IMR-90 (cell line): ENCODE measurements at regions not wholly inside any gene's neighbourhood (a gene's known extent, or its start where the extent isn't known, plus 50 kb on each side); places are given as distances from the start of the nearest gene placed in this dataset.

Experiments used
- FOS ChIP-seq: fragments of 150-350 bp; IDR thresholded peaks from 2 replicates; pipeline ENCODE4 v1.6.1; 2016; ENCODE audit warnings: low read depth, low read length
- MAFK ChIP-seq: IDR thresholded peaks from 2 replicates; pipeline ENCODE4 v1.6.1; 2012; ENCODE audit warnings: low read depth, low read length, improper control_type of control experiment
- POLR2A ChIP-seq: IDR thresholded peaks from 2 replicates; pipeline ENCODE4 v1.6.1; 2012; ENCODE audit warnings: mild to moderate bottlenecking, low read depth, low read length
- RAD21 ChIP-seq: IDR thresholded peaks from 2 replicates; pipeline ENCODE4 v1.6.1; 2012; ENCODE audit warnings: low read length, improper control_type of control experiment
- RCOR1 ChIP-seq: IDR thresholded peaks from 2 replicates; pipeline ENCODE4 v1.6.1; 2012; ENCODE audit warnings: mild to moderate bottlenecking, low read length, improper control_type of control experiment; ENCODE audit not compliant: insufficient replicate concordance
- RFX5 ChIP-seq: IDR thresholded peaks from 2 replicates; pipeline ENCODE4 v1.8.0; 2012; ENCODE audit warnings: low read depth, mild to moderate bottlenecking, low read length, moderate library complexity
- SMC3 ChIP-seq: fragments of 150-350 bp; IDR thresholded peaks from 2 replicates; pipeline ENCODE4 v1.6.1; 2016; ENCODE audit warnings: low read depth, mild to moderate bottlenecking, antibody characterized with exemption, low read length, moderate library complexity
- TF ChIP-seq, protein P1 (sequence below): conservative IDR thresholded peaks from 2 replicates; pipeline ENCODE4 v1.5.1; 2012; ENCODE audit warnings: mild to moderate bottlenecking, low read depth, low read length, improper control_type of control experiment
- TF ChIP-seq, protein P2 (sequence below): fragments of 150-350 bp; IDR thresholded peaks from 2 replicates; pipeline ENCODE4 v1.6.1; 2017; ENCODE audit warnings: mild to moderate bottlenecking, antibody characterized with exemption, low read length, low read depth

GRCh38 chr2:12090590-12090989 lies 344.2 kb downstream of the LPIN1 start:
- TF ChIP-seq, protein P1, sequence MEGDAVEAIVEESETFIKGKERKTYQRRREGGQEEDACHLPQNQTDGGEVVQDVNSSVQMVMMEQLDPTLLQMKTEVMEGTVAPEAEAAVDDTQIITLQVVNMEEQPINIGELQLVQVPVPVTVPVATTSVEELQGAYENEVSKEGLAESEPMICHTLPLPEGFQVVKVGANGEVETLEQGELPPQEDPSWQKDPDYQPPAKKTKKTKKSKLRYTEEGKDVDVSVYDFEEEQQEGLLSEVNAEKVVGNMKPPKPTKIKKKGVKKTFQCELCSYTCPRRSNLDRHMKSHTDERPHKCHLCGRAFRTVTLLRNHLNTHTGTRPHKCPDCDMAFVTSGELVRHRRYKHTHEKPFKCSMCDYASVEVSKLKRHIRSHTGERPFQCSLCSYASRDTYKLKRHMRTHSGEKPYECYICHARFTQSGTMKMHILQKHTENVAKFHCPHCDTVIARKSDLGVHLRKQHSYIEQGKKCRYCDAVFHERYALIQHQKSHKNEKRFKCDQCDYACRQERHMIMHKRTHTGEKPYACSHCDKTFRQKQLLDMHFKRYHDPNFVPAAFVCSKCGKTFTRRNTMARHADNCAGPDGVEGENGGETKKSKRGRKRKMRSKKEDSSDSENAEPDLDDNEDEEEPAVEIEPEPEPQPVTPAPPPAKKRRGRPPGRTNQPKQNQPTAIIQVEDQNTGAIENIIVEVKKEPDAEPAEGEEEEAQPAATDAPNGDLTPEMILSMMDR: no peak
- TF ChIP-seq, protein P2, sequence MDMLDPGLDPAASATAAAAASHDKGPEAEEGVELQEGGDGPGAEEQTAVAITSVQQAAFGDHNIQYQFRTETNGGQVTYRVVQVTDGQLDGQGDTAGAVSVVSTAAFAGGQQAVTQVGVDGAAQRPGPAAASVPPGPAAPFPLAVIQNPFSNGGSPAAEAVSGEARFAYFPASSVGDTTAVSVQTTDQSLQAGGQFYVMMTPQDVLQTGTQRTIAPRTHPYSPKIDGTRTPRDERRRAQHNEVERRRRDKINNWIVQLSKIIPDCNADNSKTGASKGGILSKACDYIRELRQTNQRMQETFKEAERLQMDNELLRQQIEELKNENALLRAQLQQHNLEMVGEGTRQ: no peak
- TF ChIP-seq RAD21 (no peak), RFX5 (no peak), RCOR1 (no peak), FOS (no peak), POLR2A (no peak), SMC3 (no peak), MAFK (no peak)
